BLaER1 (cell line): ENCODE measurements at regions not wholly inside any gene's neighbourhood (a gene's known extent, or its start where the extent isn't known, plus 50 kb on each side); places are given as distances from the start of the nearest gene placed in this dataset.

ENCODE experiments used
- H3K27ac ChIP-seq: shearing (Covaris generic); formaldehyde crosslinking; 2 replicates; pipeline ENCODE4 v1.8.1; 2022
- H3K27me3 ChIP-seq: shearing (Covaris generic); formaldehyde crosslinking; 2 replicates; pipeline ENCODE4 v1.8.1; 2022
- H3K36me3 ChIP-seq: shearing (Covaris generic); formaldehyde crosslinking; 2 replicates; pipeline ENCODE4 v1.8.1; 2022
- H3K4me1 ChIP-seq: shearing (Covaris generic); formaldehyde crosslinking; 2 replicates; pipeline ENCODE4 v1.8.1; 2022
- H3K4me2 ChIP-seq: shearing (Covaris generic); formaldehyde crosslinking; 2 replicates; pipeline ENCODE4 v1.8.1; 2022
- H3K4me3 ChIP-seq: shearing (Covaris generic); formaldehyde crosslinking; 2 replicates; pipeline ENCODE4 v1.8.1; 2022
- H3K9ac ChIP-seq: shearing (Covaris generic); formaldehyde crosslinking; 2 replicates; pipeline ENCODE4 v1.8.1; 2022
- H3K9me3 ChIP-seq: shearing (Covaris generic); formaldehyde crosslinking; 2 replicates; pipeline ENCODE4 v1.8.1; 2022
- H4K20me1 ChIP-seq: shearing (Covaris generic); formaldehyde crosslinking; 2 replicates; pipeline ENCODE4 v1.8.1; 2022
- Cebpa-rat ChIP-seq: shearing (Covaris generic); IDR thresholded peaks from 2 replicates; pipeline ENCODE4 v1.8.1; 2022

- no peak for TF ChIP-seq Cebpa-rat
- Histone ChIP-seq H3K27me3 (no peaks in the 10 kb centered on the region), H3K36me3 (no peaks in the 10 kb centered on the region), H4K20me1 (no peaks in the 10 kb centered on the region), H3K9ac (no peak overlapping the region), H3K9me3 (no peaks in the 10 kb centered on the region), H3K4me3 (no peak overlapping the region), H3K4me2 (no peak overlapping the region), H3K27ac (no peak overlapping the region), H3K4me1 (no peaks in the 10 kb centered on the region)
Observed at GRCh38 chr3:110815008-110815583, 256.5 kb upstream of the NECTIN3 start.

GRCh38 chr3:110816008-110816407 lies 255.6 kb upstream of the NECTIN3 start:
- Histone ChIP-seq H3K9ac (no peak overlapping the region), H3K36me3 (no peaks in the 10 kb centered on the region), H3K27me3 (no peaks in the 10 kb centered on the region), H4K20me1 (no peaks in the 10 kb centered on the region), H3K4me1 (no peaks in the 10 kb centered on the region), H3K9me3 (no peaks in the 10 kb centered on the region), H3K4me3 (no peak overlapping the region), H3K4me2 (no peak overlapping the region), H3K27ac (no peak overlapping the region)
- TF ChIP-seq Cebpa-rat: no peak

GRCh38 chr3:110821586-110821985 lies 250.0 kb upstream of the NECTIN3 start:
- H3K4me2 ChIP-seq: no peak overlapping the region
- H3K36me3 ChIP-seq: no peaks in the 10 kb centered on the region
- H3K9ac ChIP-seq: no peak overlapping the region
- H3K27me3 ChIP-seq: no peaks in the 10 kb centered on the region
- TF ChIP-seq Cebpa-rat: no peak
- H3K4me1 ChIP-seq: no peaks in the 10 kb centered on the region
- no peak overlapping the region for H3K27ac ChIP-seq
- no peak overlapping the region for H3K4me3 ChIP-seq
- H3K9me3 ChIP-seq: no peaks in the 10 kb centered on the region
- H4K20me1 ChIP-seq: no peaks in the 10 kb centered on the region

DNA sequence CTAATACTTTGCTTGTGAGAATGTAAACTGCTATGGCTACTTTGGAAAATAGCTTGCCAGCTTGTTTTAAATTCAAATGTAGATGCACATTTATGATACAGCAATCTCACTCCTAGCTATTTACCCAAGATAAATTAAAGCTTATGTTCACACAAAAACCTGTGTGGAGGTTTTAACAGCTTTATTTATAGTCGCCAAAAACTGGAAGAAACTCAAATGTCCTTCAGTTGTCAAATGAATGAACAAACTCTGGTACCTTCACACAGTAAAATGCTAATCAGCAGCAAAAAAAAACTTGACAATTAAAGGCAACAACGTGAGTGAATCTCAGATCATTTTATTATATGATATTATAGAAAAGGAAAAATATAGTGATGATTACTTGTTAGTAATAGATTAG lies 248.6 kb upstream of the NECTIN3 start:
- Histone ChIP-seq H3K9me3 (no peaks in the 10 kb centered on the region), H3K4me3 (no peak overlapping the region), H3K4me2 (no peak overlapping the region), H3K4me1 (no peaks in the 10 kb centered on the region), H3K36me3 (no peaks in the 10 kb centered on the region), H3K27ac (no peak overlapping the region), H3K9ac (no peak overlapping the region), H3K27me3 (no peaks in the 10 kb centered on the region), H4K20me1 (no peaks in the 10 kb centered on the region)
- TF ChIP-seq Cebpa-rat: no peak

GRCh38 chr3:110846971-110847370 lies 224.6 kb upstream of the NECTIN3 start:
- TF ChIP-seq Cebpa-rat: no peak
- no peaks in the 10 kb centered on the region for H3K9me3 ChIP-seq
- no peak overlapping the region for H3K9ac ChIP-seq
- H3K4me1 ChIP-seq: no peaks in the 10 kb centered on the region
- H3K27me3 ChIP-seq: no peaks in the 10 kb centered on the region
- H3K27ac ChIP-seq: no peak overlapping the region
- H3K4me3 ChIP-seq: no peak overlapping the region
- no peaks in the 10 kb centered on the region for H3K36me3 ChIP-seq
- H4K20me1 ChIP-seq: no peaks in the 10 kb centered on the region
- no peak overlapping the region for H3K4me2 ChIP-seq

DNA sequence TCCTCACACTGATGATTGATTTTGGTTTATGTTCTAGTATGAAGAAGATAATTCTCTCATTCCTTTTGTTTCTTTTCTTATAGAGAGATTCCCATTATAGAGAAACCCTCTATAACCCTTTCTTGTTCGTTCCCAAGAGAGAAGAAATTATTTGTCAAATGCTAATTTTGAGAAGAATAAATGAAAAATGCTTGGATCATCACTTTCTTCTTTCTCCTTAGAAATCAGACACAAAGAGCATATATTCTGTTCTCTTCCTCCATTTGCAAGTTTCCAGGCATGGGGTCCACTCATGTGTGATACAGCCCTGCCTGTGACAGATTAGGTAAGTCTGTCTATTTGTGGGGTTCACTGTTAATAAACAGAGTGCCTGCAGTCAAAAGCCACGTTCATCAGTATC lies 222.6 kb upstream of the NECTIN3 start:
- no peaks in the 10 kb centered on the region for H3K27me3 ChIP-seq
- H3K36me3 ChIP-seq: no peaks in the 10 kb centered on the region
- no peaks in the 10 kb centered on the region for H3K4me1 ChIP-seq
- TF ChIP-seq Cebpa-rat: no peak
- no peaks in the 10 kb centered on the region for H4K20me1 ChIP-seq
- no peak overlapping the region for H3K27ac ChIP-seq
- no peak overlapping the region for H3K9ac ChIP-seq
- no peaks in the 10 kb centered on the region for H3K9me3 ChIP-seq
- H3K4me2 ChIP-seq: no peak overlapping the region
- H3K4me3 ChIP-seq: no peak overlapping the region

DNA sequence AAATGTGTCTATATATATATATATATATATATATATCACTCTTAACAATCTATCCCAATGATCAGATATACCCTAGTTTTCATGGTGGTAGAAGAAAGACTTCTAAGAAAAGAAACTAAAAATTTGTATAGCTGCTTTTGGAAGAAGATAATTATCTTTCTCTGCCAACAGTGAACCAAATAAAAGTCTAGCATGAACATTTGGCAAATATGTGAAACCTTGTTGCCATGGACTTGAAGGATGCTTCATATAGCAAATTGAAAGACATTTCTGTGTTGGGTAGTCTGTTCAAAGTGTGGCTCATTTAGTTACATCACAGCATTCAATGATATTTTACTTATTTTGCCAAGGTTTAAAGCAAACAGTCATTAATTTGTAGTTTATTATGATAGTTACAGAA lies 219.9 kb upstream of the NECTIN3 start:
- Histone ChIP-seq H4K20me1 (no peaks in the 10 kb centered on the region), H3K9me3 (no peaks in the 10 kb centered on the region), H3K27me3 (no peaks in the 10 kb centered on the region), H3K27ac (no peak overlapping the region), H3K4me1 (no peaks in the 10 kb centered on the region), H3K4me3 (no peak overlapping the region), H3K4me2 (no peak overlapping the region), H3K9ac (no peak overlapping the region), H3K36me3 (no peaks in the 10 kb centered on the region)
- TF ChIP-seq Cebpa-rat: no peak

DNA sequence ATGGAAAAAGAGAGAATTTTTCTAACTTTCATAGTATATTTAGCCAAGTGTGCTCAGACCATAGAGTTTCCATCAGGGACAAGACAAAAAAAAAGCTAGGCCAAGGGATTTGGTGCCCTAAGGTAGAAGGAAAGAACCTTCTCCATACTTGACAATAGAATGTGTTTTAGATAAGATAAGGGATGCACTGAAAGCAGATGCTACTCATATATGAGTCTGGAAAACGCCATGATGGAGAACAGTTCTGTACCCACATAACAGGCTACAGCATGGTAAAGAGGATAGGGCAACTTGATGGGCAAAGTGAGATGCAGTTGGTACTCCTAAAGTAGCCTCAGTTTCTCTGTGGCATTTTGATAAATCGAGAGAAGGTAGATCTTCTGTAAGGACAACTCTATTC lies 216.4 kb upstream of the NECTIN3 start:
- Histone ChIP-seq H3K27ac (no peak overlapping the region), H3K27me3 (no peaks in the 10 kb centered on the region), H3K4me1 (no peaks in the 10 kb centered on the region), H3K4me3 (no peak overlapping the region), H3K9ac (no peak overlapping the region), H4K20me1 (no peaks in the 10 kb centered on the region), H3K9me3 (no peaks in the 10 kb centered on the region), H3K36me3 (no peaks in the 10 kb centered on the region), H3K4me2 (no peak overlapping the region)
- TF ChIP-seq Cebpa-rat: no peak

DNA sequence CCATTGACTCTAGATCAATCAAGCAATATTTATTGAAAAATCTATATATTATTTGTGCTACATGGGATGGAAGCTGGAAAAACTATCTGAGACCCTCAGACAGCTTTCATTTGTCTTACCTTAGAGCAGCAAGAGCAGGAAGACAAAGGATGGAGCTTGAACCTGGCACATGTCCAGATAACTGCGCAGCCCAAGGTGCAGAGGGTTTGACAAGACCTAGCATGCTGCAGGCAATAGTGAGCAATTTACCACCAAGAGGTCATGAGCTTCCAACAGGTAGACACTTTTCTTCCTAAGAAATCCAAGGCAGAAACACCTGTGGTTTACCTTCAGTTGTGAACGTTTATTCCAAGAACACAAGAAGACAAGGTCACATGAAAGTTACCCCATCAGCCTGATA lies 214.7 kb upstream of the NECTIN3 start:
- H3K4me1 ChIP-seq: no peaks in the 10 kb centered on the region
- no peaks in the 10 kb centered on the region for H3K27me3 ChIP-seq
- H3K4me2 ChIP-seq: no peak overlapping the region
- H3K9me3 ChIP-seq: no peaks in the 10 kb centered on the region
- TF ChIP-seq Cebpa-rat: no peak
- no peaks in the 10 kb centered on the region for H3K36me3 ChIP-seq
- H4K20me1 ChIP-seq: no peaks in the 10 kb centered on the region
- H3K27ac ChIP-seq: no peak overlapping the region
- no peak overlapping the region for H3K4me3 ChIP-seq
- H3K9ac ChIP-seq: no peak overlapping the region

- TF ChIP-seq Cebpa-rat: no peak
- Histone ChIP-seq H3K9me3 (no peaks in the 10 kb centered on the region), H3K4me3 (no peak overlapping the region), H3K36me3 (no peaks in the 10 kb centered on the region), H3K27me3 (no peaks in the 10 kb centered on the region), H3K27ac (no peak overlapping the region), H3K9ac (no peak overlapping the region), H4K20me1 (no peaks in the 10 kb centered on the region), H3K4me2 (no peak overlapping the region), H3K4me1 (no peaks in the 10 kb centered on the region)
Observed at GRCh38 chr3:110858549-110858948, 213.1 kb upstream of the NECTIN3 start.

DNA sequence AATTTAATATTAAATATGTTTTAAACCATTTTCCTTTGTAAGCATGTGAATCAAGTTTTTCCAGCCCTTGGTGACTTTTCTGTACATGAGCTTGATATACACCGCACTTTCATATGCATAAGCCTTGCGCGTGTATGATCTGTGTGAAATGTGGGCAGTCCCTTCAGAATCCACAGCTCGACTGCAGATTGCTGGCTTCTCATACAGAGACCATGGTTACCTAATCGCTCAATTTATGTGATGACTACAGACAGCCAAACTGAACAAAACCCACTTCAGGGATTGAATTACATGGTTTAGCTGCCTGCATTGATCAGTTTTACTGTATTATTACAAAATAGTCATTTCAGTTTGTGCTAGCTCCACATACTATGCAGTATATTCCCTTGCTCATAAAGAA lies 212.3 kb upstream of the NECTIN3 start:
- H3K4me1 ChIP-seq: no peaks in the 10 kb centered on the region
- H3K9me3 ChIP-seq: no peaks in the 10 kb centered on the region
- H3K27me3 ChIP-seq: no peaks in the 10 kb centered on the region
- no peak overlapping the region for H3K4me3 ChIP-seq
- H3K27ac ChIP-seq: no peak overlapping the region
- H3K9ac ChIP-seq: no peak overlapping the region
- no peak overlapping the region for H3K4me2 ChIP-seq
- no peak for TF ChIP-seq Cebpa-rat
- H3K36me3 ChIP-seq: no peaks in the 10 kb centered on the region
- H4K20me1 ChIP-seq: no peaks in the 10 kb centered on the region
